HepG2 (cell line): ENCODE measurements at regions not wholly inside any gene's neighbourhood (a gene's known extent, or its start where the extent isn't known, plus 50 kb on each side); places are given as distances from the start of the nearest gene placed in this dataset.
A peak's percentile ranks its signal among the peaks of the same experiment; 100 is the strongest.

Experiments
- ATAC-seq: fragments of 200-7000 bp; cut with Tn5 transposase; 3 replicates; pipeline ENCODE4 v1.9.1; 2020; ENCODE audit warnings: mild to moderate bottlenecking, moderate library complexity
- BruUV-seq: library from RNA; stranded (reverse); fragments of 400-500 nt; replicated peaks from 2 replicates; lab custom pipeline; 2021; lab: Mats Ljungman, UMichigan
- CTCF ChIA-PET: fragments of 300-600 bp; formaldehyde crosslinking; extraction: SDS; loops from one replicate; lab custom pipeline; 2021; ENCODE audit warnings: low total read pairs, inconsistent platforms, low intra/inter-chr PET ratio; lab: Yijun Ruan, JAX
- POLR2A ChIA-PET: fragments of 350-600 bp; sonication (Branson Sonifier 250); formaldehyde crosslinking; loops from one replicate; lab custom pipeline; 2020; ENCODE audit warnings: antibody characterized with exemption, inconsistent platforms; lab: Yijun Ruan, JAX
- DNase-seq: peaks from one replicate; pipeline ENCODE4 v3.0.0-alpha.2; 2015; ENCODE audit warnings: low spot score
- FAIRE-seq: peaks from 3 replicates; lab custom pipeline; 2011; peaks lifted over from hg19 to GRCh38; lab: Jason Lieb, UNC
- H2AFZ ChIP-seq: one replicate; pipeline ENCODE4 v1.6.1; 2011; ENCODE audit warnings: low read length, inconsistent platforms
- H3K27ac ChIP-seq: fragments of 300-600 bp; 3 replicates; pipeline ENCODE4 v1.8.0; 2011; ENCODE audit warnings: mixed run types, mild to moderate bottlenecking, mixed read lengths, low read length, inconsistent platforms; ENCODE audit not compliant: insufficient read depth; ENCODE audit errors: extremely low read length
- H3K27me3 ChIP-seq, 2 experiments: fragments of 200-600 bp in 1 of 2; 2 replicates in 1 of 2; 3 replicates in 1 of 2; pipeline versions ENCODE4 v1.6.0 to v1.8.0; 2011; ENCODE audit warnings: low read length in 2 of 2, mild to moderate bottlenecking in 2 of 2, moderate library complexity in 2 of 2, inconsistent platforms in 1 of 2; ENCODE audit not compliant: insufficient read depth in 2 of 2, control insufficient read depth in 1 of 2
- H3K36me3 ChIP-seq, 2 experiments: fragments of 200-600 bp in 1 of 2; replicated peaks in 1 of 2; 2 replicates in 1 of 2; 3 replicates in 1 of 2; pipeline versions ENCODE4 v1.5.1 to v1.8.0; 2011; ENCODE audit warnings: low read length in 2 of 2, inconsistent platforms in 1 of 2; ENCODE audit not compliant: insufficient read depth in 2 of 2, control insufficient read depth in 1 of 2
- H3K4me1 ChIP-seq: 2 replicates; pipeline ENCODE4 v1.5.1; 2012; ENCODE audit warnings: low read length, inconsistent platforms; ENCODE audit not compliant: insufficient read depth
- H3K4me2 ChIP-seq: 2 replicates; pipeline ENCODE4 v1.6.0; 2011; ENCODE audit warnings: low read depth, low read length, inconsistent platforms
- H3K4me3 ChIP-seq, 3 experiments: fragments of 200-600 bp in 1 of 3; sonication (generic), shearing (Covaris generic) in 1 of 3; replicated peaks in 1 of 3; 2 replicates each; pipeline ENCODE4 v1.5.1; 2011 to 2016; ENCODE audit warnings: low read length in 3 of 3, inconsistent platforms in 2 of 3, low read depth in 2 of 3, mild to moderate bottlenecking in 2 of 3, control low read depth in 1 of 3, mixed read lengths in 1 of 3; ENCODE audit not compliant: insufficient read depth in 1 of 3
- H3K79me2 ChIP-seq: one replicate; pipeline ENCODE4 v1.6.1; 2011; ENCODE audit warnings: low read length, inconsistent platforms; ENCODE audit not compliant: insufficient read depth
- H3K9ac ChIP-seq: 2 replicates; pipeline ENCODE4 v1.6.0; 2011; ENCODE audit warnings: mild to moderate bottlenecking, low read depth, low read length, inconsistent platforms; ENCODE audit not compliant: insufficient read depth
- H3K9me3 ChIP-seq: 2 replicates; pipeline ENCODE4 v1.5.1; 2012; ENCODE audit warnings: mild to moderate bottlenecking, low read length
- H4K20me1 ChIP-seq: 2 replicates; pipeline ENCODE4 v1.6.0; 2011; ENCODE audit warnings: inconsistent platforms, mild to moderate bottlenecking, low read length, moderate library complexity; ENCODE audit not compliant: insufficient read depth
- ARNT2 ChIP-seq: sonication (generic); formaldehyde crosslinking; IDR thresholded peaks from 2 replicates; pipeline ENCODE4 v1.8.0; 2022; ENCODE audit warnings: mild to moderate bottlenecking, low read depth, missing genetic modification reagents, moderate library complexity
- CHD4 ChIP-seq: fragments of 200-600 bp; sonication (generic); IDR thresholded peaks from 2 replicates; pipeline ENCODE4 v1.7.0; 2017; ENCODE audit warnings: mild to moderate bottlenecking, low read length, borderline replicate concordance
- ESRRA ChIP-seq: sonication (generic); formaldehyde crosslinking; IDR thresholded peaks from 2 replicates; pipeline ENCODE4 v1.5.1; 2020; ENCODE audit warnings: mild to moderate bottlenecking, low read depth, missing genetic modification reagents
- IKZF1 ChIP-seq: fragments of 450-650 bp; IDR thresholded peaks from 2 replicates; pipeline ENCODE4 v1.7.1; 2016
- SP4 ChIP-seq: sonication (generic); formaldehyde crosslinking; IDR thresholded peaks from 2 replicates; pipeline ENCODE4 v1.8.1; 2023; ENCODE audit warnings: mild to moderate bottlenecking, missing genetic modification reagents
- TRAFD1 ChIP-seq: sonication (generic); formaldehyde crosslinking; IDR thresholded peaks from 2 replicates; pipeline ENCODE4 v1.5.1; 2020; ENCODE audit warnings: missing genetic modification reagents, mild to moderate bottlenecking, borderline replicate concordance
- ZBED4 ChIP-seq: sonication (generic); formaldehyde crosslinking; IDR thresholded peaks from 2 replicates; pipeline ENCODE4 v1.4.0; 2020; ENCODE audit warnings: missing genetic modification reagents, borderline replicate concordance
- ZBTB43 ChIP-seq: sonication (generic); formaldehyde crosslinking; conservative IDR thresholded peaks from 2 replicates; pipeline ENCODE4 v1.4.0; 2020; ENCODE audit warnings: missing genetic modification reagents
- ZMYM2 ChIP-seq: sonication (generic); formaldehyde crosslinking; IDR thresholded peaks from 2 replicates; pipeline ENCODE4 v1.8.0; 2022; ENCODE audit warnings: mild to moderate bottlenecking, missing genetic modification reagents
- ZNF674 ChIP-seq: sonication (generic); formaldehyde crosslinking; IDR thresholded peaks from 2 replicates; pipeline ENCODE4 v1.5.0; 2020; ENCODE audit warnings: low read depth, mild to moderate bottlenecking, missing genetic modification reagents
- ZUFSP ChIP-seq: sonication (generic); formaldehyde crosslinking; IDR thresholded peaks from 2 replicates; pipeline ENCODE4 v1.9.0; 2021; ENCODE audit warnings: missing genetic modification reagents, mild to moderate bottlenecking, borderline replicate concordance
- WGBS: methylation state at CpG from one replicate; pipeline ENCODE4 v1.1.6; 2017; ENCODE audit warnings: low lambda C conversion rate; 5-methylcytosine and 5-hydroxymethylcytosine counted together
- in situ Hi-C: cut with HindIII; loops from 2 replicates; pipeline ENCODE4 v1.10.0; 2017; ENCODE audit warnings: low pct_unique_long_range_greater_than_20kb; ENCODE audit not compliant: extremely low pct_ligation_motif_present
- intact Hi-C: fragments of 100-400 bp; cut with micrococcal nuclease; formaldehyde crosslinking; loops from one replicate; pipeline ENCODE4 v1.10.0; 2022; ENCODE audit not compliant: unreplicated experiment

DNA sequence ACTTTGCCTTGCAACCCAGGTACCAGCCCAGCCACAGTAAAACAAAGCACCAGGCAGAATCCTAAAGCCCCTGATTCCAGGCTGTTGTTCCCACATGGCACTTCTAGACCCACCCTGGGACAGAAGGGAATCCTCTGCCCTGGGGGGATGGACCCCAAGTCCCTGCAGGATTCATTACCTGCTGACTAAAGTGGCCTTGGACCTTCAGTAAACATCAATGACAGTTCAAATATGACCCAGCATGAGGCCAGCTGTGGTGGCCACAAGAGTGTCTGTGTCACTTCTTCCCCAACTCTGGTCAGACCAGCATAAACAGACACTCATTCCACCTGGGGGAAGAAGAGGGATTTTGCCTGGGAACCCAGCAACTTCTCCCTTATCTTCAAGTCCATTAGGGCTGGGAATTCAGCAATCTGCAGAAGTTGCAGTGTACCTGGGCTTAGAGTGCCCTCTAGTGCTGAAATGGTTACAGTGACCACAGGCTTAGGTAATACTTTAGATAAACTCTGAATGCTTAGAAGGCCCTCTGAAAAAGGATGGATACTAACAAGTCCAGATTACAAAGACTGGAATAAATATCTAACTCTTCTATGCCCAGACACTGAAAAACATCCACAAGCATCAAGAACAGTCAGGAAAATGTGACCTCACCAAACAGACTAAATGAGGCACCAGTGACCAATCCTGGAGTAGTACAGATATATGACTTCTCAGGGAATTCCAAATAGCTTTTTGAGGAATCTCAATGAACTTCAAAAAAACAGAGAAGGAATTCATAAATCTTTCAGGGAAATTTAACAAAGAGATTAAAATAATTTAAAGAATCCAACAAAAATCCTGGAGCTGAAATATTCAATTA is 108.5 kb upstream of the TMEM168 start (continued):
- peak; percentile 59; the same call in 1 of the 2 replicates for TF ChIP-seq CHD4
- TF ChIP-seq, all 625 proteins: peak for 118

- ChIA-PET POLR2A (no interaction called here), CTCF (interaction anchor here (1.9 to 2.2 kb wide), 2 partner anchors 29 to 347 kb away, joined by 23 read pairs; no protein-coding TSS in a partner anchor)
- peak overlapping the region; percentile 66 for H3K4me2 ChIP-seq
- WGBS = 15% methylated on average over 2 of the region's 2 CpGs
- H3K79me2 ChIP-seq = no peaks in the 10 kb centered on the region
- H3K4me3 ChIP-seq = peak overlapping the region in 1 of 3 experiments; percentile 35; a peak in 2 of 6 replicates
- FAIRE-seq = peak; percentile 18
- H3K4me1 ChIP-seq = peaks cover 37% of the 10 kb centered on the region
- no peaks in the 10 kb centered on the region for H4K20me1 ChIP-seq
- no TSS peak for BruUV-seq
- peak overlapping the region; percentile 80 for H3K27ac ChIP-seq
- no peaks in the 10 kb centered on the region for H3K27me3 ChIP-seq
- peak overlapping the region; percentile 13; the same call in 1 of the 2 replicates for H3K9ac ChIP-seq
- peak; percentile 42 for DNase-seq
- in situ Hi-C loops (no loop called here), intact Hi-C loops (loop anchor here (1.0 to 10.0 kb wide), 4 partner anchors 29 to 348 kb away; partner anchors contain the start of gene TMEM168)
- H3K9me3 ChIP-seq = no peaks in the 10 kb centered on the region
- peaks cover 0 to 2% of the 10 kb centered on the region in 2 experiments; a peak in 1 of 5 replicates for H3K36me3 ChIP-seq
- peak; percentile 90 for ATAC-seq
- H2AFZ ChIP-seq = no peak overlapping the region
- TF ChIP-seq TRAFD1 (CRISPR knock-in tag) (0 out of 2 replicates have a peak, but pooled peaks have one; percentile 37), ZNF674 (no peak), ZUFSP (no peak), ZMYM2 (CRISPR knock-in tag) (0 out of 2 replicates have a peak, but pooled peaks have one; percentile 14), ZBTB43 (CRISPR knock-in tag) (no peak), IKZF1 (no peak), ESRRA (CRISPR knock-in tag) (no peak), ARNT2 (CRISPR knock-in tag) (no peak), ZBED4 (CRISPR knock-in tag) (no peak), SP4 (no peak; the same call in 1 of the 2 replicates)
These were observed 107.7 kb upstream of the TMEM168 start for GRCh38 chr7:112897839-112898431.
